Common myeloid progenitor, CD34-positive (primary cell): ENCODE measurements at regions not wholly inside any gene's neighbourhood (a gene's known extent, or its start where the extent isn't known, plus 50 kb on each side); places are given as distances from the start of the nearest gene placed in this dataset.

Experiments
- CTCF ChIA-PET: fragments of 350-600 bp; sonication (Branson Sonifier 250); formaldehyde crosslinking; loops from one replicate; lab custom pipeline; 2021; ENCODE audit warnings: antibody characterized with exemption; lab: Charles Lee
- POLR2A ChIA-PET: fragments of 350-600 bp; sonication (Branson Sonifier 250); formaldehyde crosslinking; loops from one replicate; lab custom pipeline; 2021; ENCODE audit warnings: antibody characterized with exemption; lab: Charles Lee
- DNase-seq, 3 donors: peaks; one replicate each; pipeline versions ENCODE4 v3.0.0 to v3.0.0-alpha.2; 2013
- H3K27ac ChIP-seq, 2 experiments: 1 replicate in 1 of 2; 2 replicates in 1 of 2; pipeline ENCODE4 v1.7.0; 2013; ENCODE audit warnings: inconsistent platforms in 2 of 2, low read length in 2 of 2, mild to moderate bottlenecking in 2 of 2, low read depth in 1 of 2, moderate library complexity in 1 of 2; ENCODE audit not compliant: severe bottlenecking in 2 of 2, insufficient read depth in 1 of 2, poor library complexity in 1 of 2
- H3K27me3 ChIP-seq, 5 experiments: replicated peaks in 2 of 5; 1 replicate in 3 of 5; 2 replicates in 2 of 5; pipeline versions ENCODE4 v1.6.1 to v1.7.0; 2013; ENCODE audit warnings: low read length in 4 of 5, mild to moderate bottlenecking in 2 of 5, moderate library complexity in 2 of 5, inconsistent platforms in 1 of 5; ENCODE audit not compliant: insufficient read depth in 5 of 5, control insufficient read depth in 4 of 5
- H3K36me3 ChIP-seq, 4 experiments: 1 replicate in 2 of 4; 2 replicates in 2 of 4; pipeline versions ENCODE4 v1.6.1 to v1.7.0; 2013; ENCODE audit warnings: low read length in 3 of 4, control low read depth in 1 of 4, mild to moderate bottlenecking in 1 of 4; ENCODE audit not compliant: control insufficient read depth in 4 of 4, insufficient read depth in 4 of 4
- H3K4me1 ChIP-seq, 4 experiments: 1 replicate in 3 of 4; 2 replicates in 1 of 4; pipeline versions ENCODE4 v1.6.1 to v1.7.1; 2013; ENCODE audit warnings: low read length in 3 of 4, mild to moderate bottlenecking in 3 of 4, control low read depth in 1 of 4, inconsistent platforms in 1 of 4, moderate library complexity in 1 of 4; ENCODE audit not compliant: control insufficient read depth in 4 of 4, insufficient read depth in 4 of 4; ENCODE audit errors: control extremely low read depth in 1 of 4
- H3K4me3 ChIP-seq, 7 experiments: 1 replicate in 4 of 7; 2 replicates in 3 of 7; pipeline versions ENCODE4 v1.5.1 to v1.7.0; 2013; ENCODE audit warnings: mild to moderate bottlenecking in 7 of 7, low read length in 6 of 7, moderate library complexity in 6 of 7, inconsistent platforms in 2 of 7, low read depth in 2 of 7, control low read depth in 1 of 7; ENCODE audit not compliant: insufficient read depth in 4 of 7, control insufficient read depth in 1 of 7; ENCODE audit errors: extremely low read depth in 1 of 7
- H3K9me3 ChIP-seq, 5 experiments: 1 replicate in 4 of 5; 2 replicates in 1 of 5; pipeline versions ENCODE4 v1.6.1 to v1.7.1; 2013; ENCODE audit warnings: low read length in 4 of 5, mild to moderate bottlenecking in 2 of 5, inconsistent platforms in 1 of 5, low read depth in 1 of 5, moderate library complexity in 1 of 5; ENCODE audit not compliant: control insufficient read depth in 4 of 5, insufficient read depth in 2 of 5; ENCODE audit errors: control extremely low read depth in 1 of 5
- WGBS: methylation state at CpG from one replicate; pipeline ENCODE4 v1.1.5; 2013; ENCODE audit not compliant: insufficient coverage; 5-methylcytosine and 5-hydroxymethylcytosine counted together

DNA sequence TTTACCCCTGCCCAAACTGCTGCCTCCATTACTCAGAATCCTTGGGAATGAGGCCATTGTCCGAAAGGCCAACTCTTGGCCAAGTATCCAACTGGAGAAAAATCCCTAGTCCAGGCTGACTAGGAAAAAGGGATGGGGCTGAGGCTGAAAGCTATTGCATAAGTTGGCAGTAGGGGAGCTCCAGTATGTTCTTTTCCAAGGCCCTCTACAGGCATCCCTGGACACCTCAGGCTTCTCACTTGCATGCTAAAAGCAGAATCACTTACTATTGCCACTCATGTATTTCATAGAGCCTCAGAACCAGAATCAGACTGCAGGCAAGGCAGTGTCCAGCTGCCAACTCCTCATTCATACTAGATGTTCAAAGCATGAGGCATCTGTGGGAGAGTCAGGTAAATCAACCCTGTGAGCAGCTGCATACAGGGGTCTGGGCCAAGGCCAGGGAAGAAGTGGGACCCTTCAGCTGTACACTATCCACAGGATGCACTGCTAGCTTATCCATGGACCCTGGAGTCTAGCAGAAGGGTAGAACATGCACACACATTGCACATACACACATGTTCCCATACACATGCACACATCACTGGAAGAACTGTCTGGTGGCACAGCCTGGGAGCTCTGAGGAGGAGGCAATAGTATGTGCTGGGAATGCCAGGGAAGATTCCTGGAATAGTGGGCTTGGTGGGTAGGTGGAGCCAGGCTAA lies 195.3 kb downstream of the C1orf94 start:
- ChIA-PET POLR2A (no interaction called here), CTCF (no interaction called here)
- no peaks in the 10 kb centered on the region for H3K36me3 ChIP-seq
- peaks cover 0 to 34% (median 6%) of the 10 kb centered on the region in 5 experiments for H3K27me3 ChIP-seq
- DNase-seq = no peak
- no peak overlapping the region for H3K4me3 ChIP-seq
- no peaks in the 10 kb centered on the region for H3K9me3 ChIP-seq
- no CpG with 5 or more reads among the region's 1 CpG for WGBS
- H3K27ac ChIP-seq = no peak overlapping the region
- H3K4me1 ChIP-seq = no peaks in the 10 kb centered on the region

DNA sequence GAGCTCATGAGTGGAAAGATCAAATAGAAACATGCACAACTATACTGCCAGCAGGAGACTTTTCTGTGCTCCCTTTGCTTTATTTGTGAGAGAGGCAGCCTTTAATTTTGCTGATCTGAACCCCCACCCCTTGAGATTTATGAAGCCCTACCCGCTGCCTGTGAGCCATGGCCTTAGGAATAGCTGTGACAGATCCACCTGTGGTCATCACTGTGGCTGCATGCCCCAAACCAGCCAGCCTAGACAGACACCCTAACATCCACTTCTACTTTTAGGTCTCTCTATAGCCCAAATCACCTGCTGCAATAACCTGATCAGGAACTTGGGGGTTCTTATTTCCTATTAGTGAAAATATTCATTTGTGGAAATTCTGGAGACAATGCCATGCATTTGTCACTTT lies 196.2 kb downstream of the C1orf94 start:
- Histone ChIP-seq H3K4me1 (no peaks in the 10 kb centered on the region), H3K27me3 (peaks cover 2 to 41% (median 9%) of the 10 kb centered on the region in 5 experiments), H3K36me3 (no peaks in the 10 kb centered on the region), H3K9me3 (no peaks in the 10 kb centered on the region), H3K4me3 (no peak overlapping the region), H3K27ac (no peak overlapping the region)
- DNase-seq = no peak
- CTCF ChIA-PET = no interaction called here
- WGBS = 80% methylated on average over 1 of the region's 1 CpG
- POLR2A ChIA-PET = no interaction called here

DNA sequence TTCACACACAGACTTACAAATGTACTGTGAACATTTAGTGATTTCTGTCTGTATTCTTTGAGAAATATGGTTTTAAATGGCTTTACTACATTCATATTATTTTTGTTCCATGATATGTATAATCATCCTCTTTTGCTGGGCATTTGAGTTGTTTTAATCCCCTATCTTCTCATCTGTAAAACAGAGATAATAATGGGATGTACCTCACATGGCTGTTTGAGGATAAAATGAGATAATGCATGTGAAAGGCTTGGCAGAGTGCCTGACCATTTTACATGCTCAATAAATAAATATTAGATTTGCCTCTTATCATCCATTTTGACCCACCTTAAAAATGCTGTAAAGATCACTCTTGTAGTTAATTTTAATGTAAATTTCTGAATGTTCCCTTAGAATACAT lies 197.2 kb downstream of the C1orf94 start:
- DNase-seq = no peak
- H3K9me3 ChIP-seq = no peaks in the 10 kb centered on the region
- no peaks in the 10 kb centered on the region for H3K36me3 ChIP-seq
- no peaks in the 10 kb centered on the region for H3K4me1 ChIP-seq
- POLR2A ChIA-PET = no interaction called here
- no peak overlapping the region for H3K27ac ChIP-seq
- peaks cover 2 to 42% (median 9%) of the 10 kb centered on the region in 5 experiments for H3K27me3 ChIP-seq
- H3K4me3 ChIP-seq = no peak overlapping the region
- CTCF ChIA-PET = no interaction called here

DNA sequence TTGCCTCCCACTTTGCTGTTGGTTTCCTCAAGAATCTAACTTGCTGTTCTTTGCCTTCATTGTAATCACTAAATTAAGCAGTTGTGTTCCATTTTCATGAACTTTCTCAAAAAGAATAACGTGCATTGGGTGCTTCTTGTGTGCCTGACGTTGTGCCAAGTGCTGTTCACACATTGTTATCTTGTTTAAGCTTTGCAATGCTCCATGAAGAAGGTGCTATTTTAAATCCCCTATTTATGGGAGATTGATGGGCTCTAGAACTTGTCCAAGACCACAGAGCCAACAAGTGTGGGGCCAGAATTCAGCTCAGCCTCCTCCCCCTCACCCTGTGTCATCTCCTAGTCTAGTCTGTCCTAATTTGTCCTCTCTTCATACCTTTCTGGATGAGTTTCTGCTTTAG lies 199.8 kb downstream of the C1orf94 start:
- Histone ChIP-seq H3K4me3 (no peak overlapping the region), H3K9me3 (no peaks in the 10 kb centered on the region), H3K27me3 (peaks cover 2 to 41% (median 12%) of the 10 kb centered on the region in 5 experiments), H3K36me3 (no peaks in the 10 kb centered on the region), H3K4me1 (no peaks in the 10 kb centered on the region), H3K27ac (no peak overlapping the region)
- ChIA-PET CTCF (no interaction called here), POLR2A (no interaction called here)
- DNase-seq = no peak
- 90% methylated on average over 2 of the region's 2 CpGs for WGBS

DNA sequence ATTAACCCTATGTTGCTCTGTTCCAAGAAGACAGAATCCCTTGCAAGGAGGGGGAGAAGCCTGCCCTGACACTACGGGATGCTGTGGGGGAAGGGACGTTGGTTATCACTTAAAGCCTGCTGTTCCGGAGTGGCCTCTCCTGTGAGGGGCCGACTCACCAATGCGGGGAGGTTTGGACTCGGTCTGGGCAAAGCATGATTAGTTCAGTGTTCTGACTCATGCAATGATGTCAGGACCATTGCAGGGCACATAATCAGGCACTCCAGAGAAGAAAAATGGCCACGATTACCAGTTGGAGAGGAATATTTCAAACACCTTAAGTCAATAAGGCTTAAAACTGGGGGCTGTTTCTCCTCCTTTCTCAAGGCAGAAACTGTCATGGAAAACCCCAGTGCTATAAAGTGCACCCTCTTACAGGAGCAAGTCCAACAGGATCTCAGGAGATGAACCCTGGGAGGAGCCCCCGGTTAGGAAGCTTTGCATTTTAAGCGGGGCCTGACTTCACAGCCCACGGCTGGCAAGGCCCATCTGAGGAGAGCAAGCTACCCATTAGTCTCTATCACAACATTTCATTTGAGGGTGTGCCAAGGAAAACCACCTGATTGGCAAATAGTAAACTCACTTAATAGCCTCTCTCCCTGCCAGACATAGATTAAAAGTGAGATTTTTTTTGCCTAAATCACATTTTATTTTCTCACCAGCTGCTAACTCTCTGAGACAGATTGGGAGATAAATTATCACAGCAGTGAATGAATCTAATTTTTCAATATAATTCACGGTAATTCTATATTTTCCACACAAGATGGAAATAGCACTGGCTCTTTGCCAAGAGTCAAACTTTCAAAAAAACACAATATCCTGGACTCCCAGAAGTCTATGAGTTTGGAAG lies 202.5 kb downstream of the C1orf94 start:
- H3K4me1 ChIP-seq = no peaks in the 10 kb centered on the region
- no peak overlapping the region for H3K27ac ChIP-seq
- WGBS = 67% methylated on average over 8 of the region's 11 CpGs
- H3K36me3 ChIP-seq = no peaks in the 10 kb centered on the region
- no peak overlapping the region for H3K4me3 ChIP-seq
- CTCF ChIA-PET = no interaction called here
- no peaks in the 10 kb centered on the region for H3K9me3 ChIP-seq
- POLR2A ChIA-PET = interaction anchor here (0.6 kb wide), 1 partner anchor 530 kb away, joined by 3 read pairs; no protein-coding TSS in a partner anchor
- DNase-seq = peak in 2 of 3 donors; percentile 4 to 6
- peaks cover 2 to 30% (median 12%) of the 10 kb centered on the region in 5 experiments for H3K27me3 ChIP-seq

DNA sequence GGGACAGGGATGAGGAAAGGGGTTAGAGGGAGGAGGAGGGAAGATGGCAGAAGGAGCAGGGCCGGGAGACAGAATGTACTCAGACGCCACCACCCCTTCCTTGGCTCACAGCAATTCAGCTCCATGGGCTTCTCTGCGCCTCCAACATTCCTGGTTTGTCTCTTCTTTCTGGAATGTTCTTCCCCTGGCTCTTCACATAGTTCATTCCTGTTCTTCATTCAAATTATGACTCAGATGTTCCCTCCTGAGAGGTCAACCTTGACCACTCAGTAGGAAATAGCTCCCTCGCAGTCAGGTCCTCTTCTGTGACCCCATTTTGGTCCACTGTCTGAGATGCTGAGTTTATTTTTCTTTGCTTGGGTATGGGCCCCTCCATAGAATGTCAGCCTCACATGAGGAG lies 203.2 kb downstream of the C1orf94 start:
- Histone ChIP-seq H3K4me3 (no peak overlapping the region), H3K27ac (no peak overlapping the region), H3K4me1 (no peaks in the 10 kb centered on the region), H3K27me3 (peaks cover 2 to 27% (median 12%) of the 10 kb centered on the region in 5 experiments), H3K36me3 (no peaks in the 10 kb centered on the region), H3K9me3 (no peaks in the 10 kb centered on the region)
- WGBS = 90% methylated on average over 3 of the region's 4 CpGs
- ChIA-PET CTCF (no interaction called here), POLR2A (interaction anchor here (0.6 kb wide), 1 partner anchor 531 kb away, joined by 3 read pairs; no protein-coding TSS in a partner anchor)
- no peak for DNase-seq
